GM19324 (cell line): ENCODE measurements at regions not wholly inside any gene's neighbourhood (a gene's known extent, or its start where the extent isn't known, plus 50 kb on each side); places are given as distances from the start of the nearest gene placed in this dataset.
"Not testable (repeated sequence)": the region's sequence is repeated elsewhere in the genome, so short reads cannot be mapped to it uniquely, and the experiment has no call there.

Source experiments
- ATAC-seq: cut with Tn5 transposase; IDR thresholded peaks from one replicate; pipeline ENCODE4 v1.9.1; 2021; ENCODE audit warnings: mild to moderate bottlenecking, moderate library complexity; ENCODE audit not compliant: unreplicated experiment, low FRiP score

DNA sequence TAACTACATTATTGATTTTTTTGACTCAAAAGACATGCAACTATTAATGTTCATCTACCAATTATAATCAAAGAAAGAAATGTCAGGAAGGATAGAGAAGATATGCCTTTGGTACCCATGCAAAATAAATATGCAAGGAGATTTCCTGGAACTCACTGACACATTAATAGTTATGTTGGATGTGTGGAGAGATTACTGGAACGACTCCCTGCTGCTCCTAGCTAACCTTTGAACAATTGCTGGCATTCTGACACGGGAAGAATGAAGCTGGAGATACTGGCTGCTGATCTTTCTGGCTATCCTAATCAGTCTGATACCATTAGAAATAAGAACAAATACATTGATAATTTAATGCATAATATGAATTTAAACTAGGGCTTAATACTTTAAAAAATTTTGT, 507.9 kb upstream of the NRG3 start:
- no peak for ATAC-seq

- no peak for ATAC-seq
Measured at GRCh38 chr10:81386817-81387216, 488.2 kb upstream of the NRG3 start.

DNA sequence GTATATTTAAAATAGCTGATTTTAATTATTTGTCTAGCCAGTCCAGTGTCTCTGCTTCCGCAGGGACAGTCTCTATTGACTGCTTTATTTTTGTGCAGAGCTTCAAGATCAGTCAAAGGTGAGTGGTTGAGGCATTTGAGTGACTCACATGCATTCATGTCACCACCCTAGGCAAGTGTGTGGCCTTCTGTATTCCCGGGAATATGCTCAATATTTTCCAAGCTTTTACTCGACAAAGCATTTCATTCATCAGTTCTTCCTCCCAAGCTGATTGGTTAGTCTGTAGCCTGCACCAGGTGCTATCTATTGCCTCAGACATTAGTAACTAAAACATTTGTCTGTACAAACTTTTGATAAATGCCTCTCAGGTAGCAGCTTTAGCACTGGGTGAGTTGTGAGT, 471.5 kb upstream of the NRG3 start:
- no peak for ATAC-seq

GRCh38 chr10:81405399-81405798, 469.6 kb upstream of the NRG3 start:
- ATAC-seq = no peak

- no peak for ATAC-seq
Measured at GRCh38 chr10:81414038-81414437, 461.0 kb upstream of the NRG3 start.

DNA sequence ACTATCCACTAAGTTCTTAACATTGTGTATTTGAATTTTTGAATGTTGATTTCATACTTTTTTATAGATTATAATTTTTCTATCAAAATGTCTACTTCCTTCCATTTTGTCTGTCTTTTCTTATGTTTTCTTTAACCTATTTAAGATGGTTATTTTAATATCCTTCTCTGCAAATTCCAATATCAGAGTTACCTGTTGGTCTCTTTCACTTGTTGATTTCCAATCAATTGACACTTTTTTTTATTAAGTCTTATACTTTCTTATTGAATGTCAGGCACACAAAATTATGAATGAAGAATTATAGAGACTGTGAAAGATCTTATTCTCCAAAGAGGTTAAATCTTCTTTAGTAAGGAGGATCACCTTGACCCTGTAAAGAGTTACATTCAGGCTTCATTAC, 448.3 kb upstream of the NRG3 start:
- no peak for ATAC-seq

GRCh38 chr10:81428456-81429134, 446.4 kb upstream of the NRG3 start:
- ATAC-seq = no peak

GRCh38 chr10:81439445-81439844, 435.5 kb upstream of the NRG3 start:
- ATAC-seq = no peak

GRCh38 chr10:81441624-81442023, 433.4 kb upstream of the NRG3 start:
- not testable (repeated sequence) for ATAC-seq

- no peak for ATAC-seq
Measured at GRCh38 chr10:81444242-81444929, 430.6 kb upstream of the NRG3 start.

DNA sequence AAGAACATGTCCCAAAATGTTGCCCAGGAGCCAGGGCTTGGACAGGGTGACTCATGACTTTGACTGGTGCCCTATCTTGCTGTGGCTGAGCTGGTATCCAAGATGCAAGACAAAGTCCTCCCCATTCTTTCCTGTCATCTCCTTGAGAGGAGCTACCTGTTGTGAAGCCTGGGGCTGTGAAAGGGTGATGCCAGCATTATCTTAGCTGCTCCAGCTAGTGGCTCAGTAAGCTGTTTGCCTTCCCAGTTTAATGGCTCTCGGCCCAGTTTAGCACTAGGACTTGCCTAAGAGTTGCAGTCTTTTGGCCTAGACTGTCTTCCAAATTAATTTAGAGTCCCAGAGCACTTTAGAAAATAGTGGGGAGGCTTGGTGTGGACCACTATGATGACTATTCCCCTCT, 424.3 kb upstream of the NRG3 start:
- ATAC-seq = no peak

GRCh38 chr10:81472927-81473470, 402.0 kb upstream of the NRG3 start:
- ATAC-seq = no peak

- no peak for ATAC-seq
Measured at GRCh38 chr10:81473755-81474154, 401.2 kb upstream of the NRG3 start.

- ATAC-seq = no peak
Measured at GRCh38 chr10:81479316-81479715, 395.7 kb upstream of the NRG3 start.

DNA sequence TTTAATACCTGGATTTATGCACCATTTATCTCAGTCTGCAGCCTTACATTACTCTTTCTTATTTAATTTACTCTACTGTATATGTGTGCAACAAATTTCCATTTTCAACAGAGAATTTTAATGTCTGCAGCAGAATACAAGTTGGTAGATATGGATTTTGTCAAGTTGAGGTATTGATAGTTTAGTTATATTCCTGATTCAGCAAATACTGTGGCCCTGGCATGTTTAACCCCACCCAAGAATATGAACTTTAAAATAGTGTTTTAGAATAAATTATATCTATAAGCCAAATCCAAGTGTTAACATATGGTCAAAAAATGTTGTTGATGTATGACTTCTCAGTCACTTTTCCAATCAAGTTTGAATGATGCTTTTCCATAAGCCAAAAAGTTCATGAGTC, 378.4 kb upstream of the NRG3 start:
- no peak for ATAC-seq

DNA sequence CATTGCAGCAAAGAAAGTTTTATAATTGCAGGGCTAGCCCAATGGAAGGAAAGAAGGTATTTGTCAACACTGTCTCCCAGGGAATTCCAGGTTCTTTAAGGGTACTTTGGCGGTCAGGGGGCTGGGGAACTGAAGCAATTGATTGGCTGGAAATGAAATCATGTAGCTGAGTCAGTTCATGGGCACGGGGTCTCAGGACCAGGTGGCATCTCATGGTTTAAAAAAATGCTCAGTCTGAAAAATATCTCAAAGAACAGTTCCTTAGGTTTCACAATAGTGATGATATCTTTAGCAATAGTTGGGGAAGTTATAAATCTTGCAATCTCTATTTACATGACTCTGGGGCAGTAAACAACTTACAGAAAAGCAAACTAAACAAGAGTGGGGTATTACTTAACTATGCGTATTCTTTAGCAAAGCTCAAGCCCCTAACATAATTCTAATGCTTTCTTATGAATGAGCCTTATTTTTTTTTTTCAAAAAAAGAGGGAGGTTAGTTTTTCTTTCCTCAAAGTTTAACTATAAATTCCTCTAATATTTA, 376.9 kb upstream of the NRG3 start:
- ATAC-seq = no peak

GRCh38 chr10:81502677-81503359, 372.2 kb upstream of the NRG3 start:
- no peak for ATAC-seq

DNA sequence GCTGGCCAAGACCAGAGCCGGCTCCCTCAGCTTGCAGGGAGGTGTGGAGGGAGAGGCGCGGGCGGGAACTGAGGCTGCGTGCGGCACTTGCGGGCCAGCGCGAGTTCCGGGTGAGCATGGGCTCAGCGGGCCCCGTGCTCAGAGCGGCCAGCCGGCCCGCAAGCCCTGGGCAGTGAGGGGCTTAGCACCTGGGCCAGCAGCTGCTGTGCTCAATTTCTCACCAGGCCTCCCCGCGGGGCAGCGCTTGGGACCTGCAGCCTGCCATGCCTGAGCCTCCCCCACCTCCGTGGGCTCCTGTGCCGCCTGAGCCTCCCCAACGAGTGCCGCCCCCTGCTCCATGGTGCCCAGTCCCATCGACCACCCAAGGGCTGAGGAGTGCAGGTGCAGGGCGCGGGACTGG, 369.2 kb upstream of the NRG3 start:
- ATAC-seq = not testable (repeated sequence)

- no peak for ATAC-seq
Measured at GRCh38 chr10:81514811-81515210, 360.2 kb upstream of the NRG3 start.

DNA sequence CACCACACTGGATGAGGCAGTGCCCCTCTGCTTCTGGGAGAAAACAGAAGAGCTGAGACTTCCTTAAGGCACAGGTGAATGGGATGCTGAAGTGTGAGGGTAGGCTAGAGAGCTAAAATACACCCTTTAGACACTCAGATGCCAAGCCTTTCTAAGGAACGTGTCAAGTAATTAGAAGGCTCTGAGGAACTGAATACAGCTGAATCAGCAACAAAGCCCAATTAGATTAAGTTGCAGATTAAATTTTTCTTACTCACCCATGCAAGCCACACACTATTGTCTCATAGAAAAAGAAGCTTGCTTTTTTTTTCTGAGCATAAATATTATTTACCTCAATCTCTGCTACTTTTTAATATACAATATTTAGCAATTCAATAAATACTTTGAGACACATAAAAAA, 354.3 kb upstream of the NRG3 start:
- ATAC-seq = no peak

DNA sequence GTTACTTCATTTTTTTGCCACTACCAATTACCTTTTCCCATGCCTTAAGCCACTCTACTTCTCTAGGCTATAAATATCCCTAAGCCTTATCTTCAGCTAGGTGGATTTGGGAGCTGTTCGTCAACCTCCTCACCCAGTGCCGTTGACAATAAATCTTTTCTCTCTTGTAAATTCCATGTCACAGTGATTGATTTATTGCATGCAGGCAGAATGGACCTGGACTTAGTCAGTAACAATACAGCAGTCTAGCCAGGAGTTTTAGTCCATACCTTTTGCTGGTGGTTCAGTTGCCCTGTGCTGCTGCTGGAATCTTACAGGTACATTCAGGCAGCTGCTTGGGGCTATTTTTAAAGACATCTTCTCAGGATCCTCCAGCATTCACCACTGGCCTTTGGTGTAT, 350.5 kb upstream of the NRG3 start:
- no peak for ATAC-seq
